IMR-90 (cell line): ENCODE measurements at regions not wholly inside any gene's neighbourhood (a gene's known extent, or its start where the extent isn't known, plus 50 kb on each side); places are given as distances from the start of the nearest gene placed in this dataset.

Experiments used
- ATAC-seq: fragments of 200-7000 bp; cut with Tn5 transposase; 2 replicates; pipeline ENCODE4 v1.9.1; 2020; ENCODE audit warnings: low read depth, mild to moderate bottlenecking, moderate library complexity
- BruUV-seq: library from RNA; stranded (reverse); fragments of 400-500 nt; replicated peaks from 2 replicates; lab custom pipeline; 2021; lab: Mats Ljungman, UMichigan
- CTCF ChIA-PET: fragments of 300-600 bp; formaldehyde crosslinking; extraction: SDS; loops from one replicate; lab custom pipeline; 2021; ENCODE audit warnings: antibody characterized with exemption; lab: Yijun Ruan, JAX
- POLR2A ChIA-PET: fragments of 300-600 bp; sonication (Branson Sonifier 250); formaldehyde crosslinking; loops from one replicate; lab custom pipeline; 2022; ENCODE audit warnings: antibody characterized with exemption; ENCODE audit not compliant: unreplicated experiment; lab: Charles Lee
- DNase-seq: peaks from one replicate; pipeline ENCODE4 v3.0.0; 2013
- H2AFZ ChIP-seq: replicated peaks from 2 replicates; pipeline ENCODE3; 2013; ENCODE audit warnings: low read length, mild to moderate bottlenecking; ENCODE audit not compliant: poor library complexity
- H2AK5ac ChIP-seq: 2 replicates; pipeline ENCODE4 v1.6.1; 2013; ENCODE audit warnings: low read depth, low read length, inconsistent platforms
- H2AK9ac ChIP-seq: replicated peaks from 2 replicates; pipeline ENCODE3; 2013; ENCODE audit warnings: mild to moderate bottlenecking, low read depth, low read length, moderate library complexity; ENCODE audit not compliant: poor library complexity
- H2BK120ac ChIP-seq: 2 replicates; pipeline ENCODE4 v1.6.1; 2013; ENCODE audit warnings: low read depth, low read length, inconsistent platforms
- H2BK15ac ChIP-seq: 3 replicates; pipeline ENCODE4 v1.6.1; 2013; ENCODE audit warnings: low read depth, low read length, inconsistent platforms
- H2BK20ac ChIP-seq: 2 replicates; pipeline ENCODE4 v1.6.1; 2013; ENCODE audit warnings: low read depth, mild to moderate bottlenecking, inconsistent platforms, low read length, moderate library complexity
- H2BK5ac ChIP-seq: 2 replicates; pipeline ENCODE4 v1.6.1; 2013; ENCODE audit warnings: mild to moderate bottlenecking, low read depth, low read length, inconsistent platforms; ENCODE audit not compliant: poor library complexity, severe bottlenecking
- H3K14ac ChIP-seq: replicated peaks from 2 replicates; pipeline ENCODE4 v1.6.1; 2013; ENCODE audit warnings: low read depth, low read length, inconsistent platforms
- H3K18ac ChIP-seq: 2 replicates; pipeline ENCODE4 v1.6.1; 2013; ENCODE audit warnings: low read depth, low read length, control low read depth
- H3K23ac ChIP-seq: 2 replicates; pipeline ENCODE4 v1.6.1; 2013; ENCODE audit warnings: low read depth, low read length, inconsistent platforms
- H3K27ac ChIP-seq: 2 replicates; pipeline ENCODE4 v1.5.1; 2013; ENCODE audit warnings: mild to moderate bottlenecking, control low read depth, low read length; ENCODE audit not compliant: insufficient read depth
- H3K27me3 ChIP-seq: 2 replicates; pipeline ENCODE4 v1.6.1; 2013; ENCODE audit warnings: low read length; ENCODE audit not compliant: control insufficient read depth, insufficient read depth
- H3K36me3 ChIP-seq: 2 replicates; pipeline ENCODE4 v1.6.1; 2013; ENCODE audit warnings: low read length, mixed read lengths; ENCODE audit not compliant: control insufficient read depth, insufficient read depth
- H3K4ac ChIP-seq: 2 replicates; pipeline ENCODE4 v1.6.1; 2013; ENCODE audit warnings: low read depth, low read length, inconsistent platforms
- H3K4me1 ChIP-seq: 2 replicates; pipeline ENCODE4 v1.6.1; 2013; ENCODE audit warnings: low read length, mixed read lengths; ENCODE audit not compliant: control insufficient read depth, insufficient read depth
- H3K4me2 ChIP-seq: 2 replicates; pipeline ENCODE4 v1.6.1; 2013; ENCODE audit warnings: low read depth, mild to moderate bottlenecking, control low read depth, low read length, moderate library complexity
- H3K4me3 ChIP-seq: 2 replicates; pipeline ENCODE4 v1.5.1; 2013; ENCODE audit warnings: low read depth, mild to moderate bottlenecking, control low read depth, low read length, moderate library complexity; ENCODE audit not compliant: insufficient read depth
- H3K56ac ChIP-seq: 2 replicates; pipeline ENCODE4 v1.6.1; 2013; ENCODE audit warnings: low read length, inconsistent platforms; ENCODE audit not compliant: insufficient read depth; ENCODE audit errors: extremely low read depth
- H3K79me1 ChIP-seq, 2 experiments: 2 replicates each; pipeline ENCODE4 v1.6.1; 2013; ENCODE audit warnings: low read length in 2 of 2, inconsistent platforms in 1 of 2, low read depth in 1 of 2
- H3K9ac ChIP-seq: 2 replicates; pipeline ENCODE4 v1.6.1; 2013; ENCODE audit warnings: low read depth, low read length, control low read depth
- H3K9me1 ChIP-seq: 2 replicates; pipeline ENCODE4 v1.6.1; 2013; ENCODE audit warnings: low read length, inconsistent platforms; ENCODE audit not compliant: insufficient read depth
- H3K9me3 ChIP-seq: 2 replicates; pipeline ENCODE4 v1.6.1; 2013; ENCODE audit warnings: low read length; ENCODE audit not compliant: control insufficient read depth, insufficient read depth
- H4K20me1 ChIP-seq: 2 replicates; pipeline ENCODE4 v1.6.1; 2013; ENCODE audit warnings: low read length, inconsistent platforms; ENCODE audit not compliant: insufficient read depth
- H4K5ac ChIP-seq: 2 replicates; pipeline ENCODE4 v1.6.1; 2013; ENCODE audit warnings: mild to moderate bottlenecking, low read depth, low read length, control low read depth
- H4K8ac ChIP-seq, 2 experiments: 2 replicates each; pipeline ENCODE4 v1.6.1; 2013; ENCODE audit warnings: low read depth in 2 of 2, low read length in 2 of 2, control low read depth in 1 of 2, inconsistent platforms in 1 of 2
- H4K91ac ChIP-seq: 2 replicates; pipeline ENCODE4 v1.6.1; 2013; ENCODE audit warnings: low read depth, low read length, inconsistent platforms; ENCODE audit not compliant: insufficient read depth
- BHLHE40 ChIP-seq: fragments of 150-350 bp; IDR thresholded peaks from 2 replicates; pipeline ENCODE4 v1.6.1; 2016; ENCODE audit warnings: mild to moderate bottlenecking, low read depth, low read length
- MAZ ChIP-seq: IDR thresholded peaks from 2 replicates; pipeline ENCODE4 v1.6.1; 2012; ENCODE audit warnings: low read depth, mild to moderate bottlenecking, low read length, improper control_type of control experiment, moderate library complexity, borderline replicate concordance
- RCOR1 ChIP-seq: IDR thresholded peaks from 2 replicates; pipeline ENCODE4 v1.6.1; 2012; ENCODE audit warnings: mild to moderate bottlenecking, low read length, improper control_type of control experiment; ENCODE audit not compliant: insufficient replicate concordance
- WGBS, 2 experiments: methylation state at CpG; one replicate each; pipeline versions ENCODE4 v1.1.5 to v1.1.7; 2013; ENCODE audit warnings: missing lambda C conversion rate in 2 of 2; ENCODE audit not compliant: insufficient read length in 1 of 2; ENCODE audit errors: extremely low coverage in 2 of 2; 5-methylcytosine and 5-hydroxymethylcytosine counted together
- dilution Hi-C: fragments of 300-500 bp; cut with HindIII; formaldehyde crosslinking; loops from one replicate; pipeline ENCODE4 v1.14.3; 2018; ENCODE audit warnings: low sequenced_read_pairs; ENCODE audit not compliant: unreplicated experiment
- in situ Hi-C: fragments of 300-500 bp; cut with MboI; formaldehyde crosslinking; loops from 3 replicates; pipeline ENCODE4 v1.14.3; 2019; ENCODE audit warnings: low sequenced_read_pairs, inconsistent platforms, mixed read lengths
- intact Hi-C: fragments of 100-400 bp; cut with micrococcal nuclease; formaldehyde crosslinking; loops from 2 replicates; pipeline ENCODE4 v1.10.0; 2022
- TF ChIP-seq, protein P1 (sequence below): fragments of 150-350 bp; IDR thresholded peaks from 2 replicates; pipeline ENCODE4 v1.6.1; 2017; ENCODE audit warnings: mild to moderate bottlenecking, antibody characterized with exemption, low read length, low read depth

DNA sequence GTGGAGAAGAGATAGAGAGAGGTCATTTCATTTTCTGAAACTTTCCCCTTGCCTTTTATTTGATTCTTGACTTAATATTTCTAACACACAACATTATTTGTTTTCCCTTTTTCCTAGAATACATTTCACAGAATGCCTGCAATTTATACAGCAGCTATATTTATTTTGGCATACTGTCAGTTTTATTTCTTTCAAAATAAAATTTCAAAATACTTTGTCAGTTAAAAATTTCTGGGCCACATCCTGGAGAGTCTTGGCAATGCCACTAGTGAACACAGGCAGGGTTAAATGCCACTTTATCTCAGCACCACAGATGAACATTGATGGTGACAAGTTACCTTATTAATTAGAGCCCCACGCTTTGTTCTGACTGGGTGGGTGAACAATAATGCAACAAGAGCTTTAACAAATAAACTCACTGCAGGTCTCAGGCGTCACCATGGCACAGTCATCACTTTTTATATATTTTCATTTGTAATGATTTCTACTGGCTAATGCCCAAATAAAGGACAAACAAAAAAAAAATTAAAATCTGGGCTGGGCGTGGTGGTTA is 494.0 kb downstream of the KIF20B start:
- no peak overlapping the region for H2BK20ac ChIP-seq
- no TSS peak for BruUV-seq
- H3K14ac ChIP-seq: no peak overlapping the region
- TF ChIP-seq MAZ (no peak), BHLHE40 (no peak), RCOR1 (no peak)
- TF ChIP-seq, protein P1, sequence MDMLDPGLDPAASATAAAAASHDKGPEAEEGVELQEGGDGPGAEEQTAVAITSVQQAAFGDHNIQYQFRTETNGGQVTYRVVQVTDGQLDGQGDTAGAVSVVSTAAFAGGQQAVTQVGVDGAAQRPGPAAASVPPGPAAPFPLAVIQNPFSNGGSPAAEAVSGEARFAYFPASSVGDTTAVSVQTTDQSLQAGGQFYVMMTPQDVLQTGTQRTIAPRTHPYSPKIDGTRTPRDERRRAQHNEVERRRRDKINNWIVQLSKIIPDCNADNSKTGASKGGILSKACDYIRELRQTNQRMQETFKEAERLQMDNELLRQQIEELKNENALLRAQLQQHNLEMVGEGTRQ: no peak
- H4K91ac ChIP-seq: no peak overlapping the region
- no peak overlapping the region for H2AK5ac ChIP-seq
- no peak overlapping the region for H2BK120ac ChIP-seq
- intact Hi-C loops (no loop called here), in situ Hi-C loops (no loop called here), dilution Hi-C loops (no loop called here)
- no peaks in the 10 kb centered on the region for H3K9me3 ChIP-seq
- H3K4me1 ChIP-seq: no peaks in the 10 kb centered on the region
- H3K18ac ChIP-seq: no peak overlapping the region
- H2AK9ac ChIP-seq: no peak overlapping the region
- no peak overlapping the region for H2BK5ac ChIP-seq
- no peak overlapping the region for H4K5ac ChIP-seq
- no peak for DNase-seq
- no peaks in the 10 kb centered on the region for H3K36me3 ChIP-seq
- WGBS, 2 experiments: no CpG with 5 or more reads among the region's 3 CpGs
- H3K27me3 ChIP-seq: no peaks in the 10 kb centered on the region
- no peak overlapping the region for H3K4me2 ChIP-seq
- H3K4ac ChIP-seq: no peak overlapping the region
- no peak overlapping the region for H2BK15ac ChIP-seq
- no peak overlapping the region for H3K9ac ChIP-seq
- H3K23ac ChIP-seq: no peak overlapping the region
- H4K8ac ChIP-seq: no peak overlapping the region
- no peak overlapping the region for H2AFZ ChIP-seq
- CTCF ChIA-PET: no interaction called here
- H3K9me1 ChIP-seq: no peaks in the 10 kb centered on the region
- no peak overlapping the region for H3K56ac ChIP-seq
- H3K79me1 ChIP-seq: no peaks in the 10 kb centered on the region
- POLR2A ChIA-PET: no interaction called here
- no peak for ATAC-seq
- no peak overlapping the region for H3K4me3 ChIP-seq
- H3K27ac ChIP-seq: no peak overlapping the region
- no peaks in the 10 kb centered on the region for H4K20me1 ChIP-seq
